OCI-LY7 (cell line): ENCODE measurements at regions not wholly inside any gene's neighbourhood (a gene's known extent, or its start where the extent isn't known, plus 50 kb on each side); places are given as distances from the start of the nearest gene placed in this dataset.

ENCODE experiments used
- BruUV-seq: library from RNA; stranded (reverse); fragments of 400-500 nt; replicated peaks from 2 replicates; lab custom pipeline; 2021; lab: Mats Ljungman, UMichigan
- CTCF ChIA-PET: fragments of 300-600 bp; sonication (Branson Sonifier 250); formaldehyde crosslinking; loops from one replicate; lab custom pipeline; 2022; ENCODE audit warnings: antibody characterized with exemption; ENCODE audit not compliant: unreplicated experiment; lab: Charles Lee
- POLR2A ChIA-PET: fragments of 300-600 bp; sonication (Branson Sonifier 250); formaldehyde crosslinking; loops from one replicate; lab custom pipeline; 2022; ENCODE audit warnings: antibody characterized with exemption; lab: Charles Lee
- DNase-seq: peaks from one replicate; pipeline ENCODE4 v3.0.0-alpha.2; 2015; ENCODE audit warnings: low spot score
- H2AFZ ChIP-seq: fragments of 200-600 bp; sonication (generic), shearing (Covaris generic); 2 replicates; pipeline ENCODE4 v1.6.1; 2014; ENCODE audit warnings: mild to moderate bottlenecking, antibody characterized with exemption, low read length, moderate library complexity
- H3K27ac ChIP-seq: fragments of 200-600 bp; sonication (generic); 2 replicates; pipeline ENCODE4 v1.5.1; 2014; ENCODE audit warnings: mixed run types, low read depth, mild to moderate bottlenecking, moderate library complexity, low read length, inconsistent platforms; ENCODE audit not compliant: poor library complexity, severe bottlenecking
- H3K36me3 ChIP-seq: fragments of 200-600 bp; sonication (generic); 2 replicates; pipeline ENCODE4 v1.6.1; 2014; ENCODE audit warnings: mild to moderate bottlenecking, antibody characterized with exemption, low read length, moderate library complexity, mixed read lengths; ENCODE audit not compliant: insufficient read depth
- H3K4me1 ChIP-seq: fragments of 200-600 bp; sonication (generic); 2 replicates; pipeline ENCODE4 v1.5.1; 2014; ENCODE audit warnings: mild to moderate bottlenecking, low read length; ENCODE audit not compliant: insufficient read depth, poor library complexity, severe bottlenecking
- H3K4me2 ChIP-seq: fragments of 200-600 bp; sonication (generic); 2 replicates; pipeline ENCODE4 v1.6.1; 2014; ENCODE audit warnings: mild to moderate bottlenecking, low read length
- H3K4me3 ChIP-seq: fragments of 200-600 bp; sonication (generic); 2 replicates; pipeline ENCODE4 v1.5.1; 2014; ENCODE audit warnings: mild to moderate bottlenecking, low read depth, low read length; ENCODE audit not compliant: poor library complexity, severe bottlenecking
- H3K79me2 ChIP-seq: fragments of 200-600 bp; sonication (generic); 2 replicates; pipeline ENCODE4 v1.6.1; 2016; ENCODE audit warnings: low read depth, mild to moderate bottlenecking, low read length, moderate library complexity, mixed read lengths; ENCODE audit not compliant: insufficient read depth
- H3K9me2 ChIP-seq: fragments of 200-600 bp; sonication (generic); 2 replicates; pipeline ENCODE4 v1.6.1; 2016; ENCODE audit warnings: mild to moderate bottlenecking, low read length, mixed read lengths; ENCODE audit not compliant: insufficient read depth
- H3K9me3 ChIP-seq: fragments of 200-600 bp; sonication (generic); 2 replicates; pipeline ENCODE4 v1.6.1; 2014; ENCODE audit warnings: mild to moderate bottlenecking, mixed run types, low read length, mixed read lengths
- H4K20me1 ChIP-seq: fragments of 200-600 bp; sonication (generic); 2 replicates; pipeline ENCODE4 v1.6.1; 2014; ENCODE audit warnings: mild to moderate bottlenecking, antibody characterized with exemption, low read length, moderate library complexity, mixed read lengths; ENCODE audit not compliant: insufficient read depth
- CTCF ChIP-seq: fragments of 200-600 bp; sonication (generic); conservative IDR thresholded peaks from 2 replicates; pipeline ENCODE4 v1.5.1; 2014; ENCODE audit warnings: mild to moderate bottlenecking, antibody characterized with exemption, low read length, moderate library complexity, mixed read lengths
- EZH2phosphoT487 ChIP-seq: fragments of 200-600 bp; sonication (generic); IDR thresholded peaks from 2 replicates; pipeline ENCODE4 v1.6.1; 2018; ENCODE audit warnings: low read depth, borderline replicate concordance, mild to moderate bottlenecking, mixed run types, antibody characterized with exemption, low read length, moderate library complexity, mixed read lengths
- intact Hi-C: fragments of 100-400 bp; cut with micrococcal nuclease; formaldehyde crosslinking; loops from one replicate; pipeline ENCODE4 v1.10.0; 2022; ENCODE audit not compliant: unreplicated experiment

- Histone ChIP-seq H3K9me2 (no peaks in the 10 kb centered on the region), H4K20me1 (no peaks in the 10 kb centered on the region), H3K27ac (no peak overlapping the region), H3K4me1 (no peaks in the 10 kb centered on the region), H3K4me3 (no peak overlapping the region), H3K9me3 (no peaks in the 10 kb centered on the region), H3K79me2 (no peaks in the 10 kb centered on the region), H3K4me2 (no peak overlapping the region), H3K36me3 (no peaks in the 10 kb centered on the region), H2AFZ (no peak overlapping the region)
- CTCF ChIA-PET = interaction anchor here (1.4 kb wide), 1 partner anchor 18 kb away, joined by 4 read pairs; no protein-coding TSS in a partner anchor
- DNase-seq = no peak
- POLR2A ChIA-PET = no interaction called here
- BruUV-seq = no TSS peak
- no peak for TF ChIP-seq EZH2phosphoT487
- no peak for TF ChIP-seq CTCF
- intact Hi-C loops = no loop called here
Measured at GRCh38 chr10:8428654-8429053, 374.2 kb downstream of the GATA3 start.

- H3K9me2 ChIP-seq = no peaks in the 10 kb centered on the region
- H3K27ac ChIP-seq = no peak overlapping the region
- no peaks in the 10 kb centered on the region for H3K9me3 ChIP-seq
- H3K79me2 ChIP-seq = no peaks in the 10 kb centered on the region
- TF ChIP-seq CTCF (no peak), EZH2phosphoT487 (no peak)
- intact Hi-C loops = no loop called here
- no peaks in the 10 kb centered on the region for H3K4me1 ChIP-seq
- no peak for DNase-seq
- CTCF ChIA-PET = no interaction called here
- no peak overlapping the region for H2AFZ ChIP-seq
- POLR2A ChIA-PET = no interaction called here
- no peaks in the 10 kb centered on the region for H3K36me3 ChIP-seq
- no peak overlapping the region for H3K4me2 ChIP-seq
- no peak overlapping the region for H3K4me3 ChIP-seq
- no TSS peak for BruUV-seq
- H4K20me1 ChIP-seq = no peaks in the 10 kb centered on the region
Measured at GRCh38 chr10:8430321-8430720, 375.8 kb downstream of the GATA3 start.

- CTCF ChIA-PET = interaction anchor here (0.6 kb wide), 1 partner anchor 44 kb away, joined by 3 read pairs; no protein-coding TSS in a partner anchor
- Histone ChIP-seq H3K36me3 (no peaks in the 10 kb centered on the region), H2AFZ (no peak overlapping the region), H3K27ac (no peak overlapping the region), H3K4me1 (no peaks in the 10 kb centered on the region), H3K9me2 (no peaks in the 10 kb centered on the region), H4K20me1 (no peaks in the 10 kb centered on the region), H3K9me3 (no peaks in the 10 kb centered on the region), H3K4me2 (no peak overlapping the region), H3K79me2 (no peaks in the 10 kb centered on the region), H3K4me3 (no peak overlapping the region)
- DNase-seq = no peak
- BruUV-seq = no TSS peak
- POLR2A ChIA-PET = interaction anchor here (0.6 to 0.7 kb wide), 2 partner anchors 72 to 120 kb away, joined by 3 to 4 read pairs; no protein-coding TSS in a partner anchor
- intact Hi-C loops = no loop called here
- no peak for TF ChIP-seq EZH2phosphoT487
- no peak for TF ChIP-seq CTCF
Measured at GRCh38 chr10:8431511-8431910, 377.0 kb downstream of the GATA3 start.
